ENCODE measurements at regions not wholly inside any gene's neighbourhood (a gene's known extent, or its start where the extent isn't known, plus 50 kb on each side); places are given as distances from the start of the nearest gene placed in this dataset.

DNA sequence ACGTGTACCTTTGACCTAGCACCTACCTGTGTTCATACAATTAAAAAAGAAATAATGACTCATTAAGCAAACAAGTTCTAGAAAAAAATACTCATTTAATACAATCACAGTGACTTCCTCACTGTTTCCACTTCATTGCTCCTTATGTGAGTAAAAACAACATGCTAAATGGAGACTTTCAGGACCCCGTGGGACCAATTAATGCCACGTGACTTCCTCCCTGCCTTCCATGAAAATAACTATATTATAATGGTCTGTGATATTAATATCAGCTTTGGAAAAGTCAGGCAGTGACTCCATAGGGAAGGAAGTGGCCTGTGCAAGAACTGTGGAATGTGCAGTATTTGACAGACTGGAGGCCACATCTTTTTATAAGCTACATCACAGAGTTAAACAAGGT is 337.8 kb downstream of the HLX start:
- TF ChIP-seq CTCF (optimal IDR thresholded peaks at IDR 0.05 in 1 of 3, IDR thresholded peaks at IDR 0.05 in 1 of 3, conservative IDR thresholded peaks at IDR 0.05 in 1 of 3; ENCODE audit: extremely low read depth in 1 of 3, insufficient read depth in 2 of 3, low read length in 3 of 3) (no peak), EZH2 (IDR thresholded peaks at IDR 0.05; ENCODE audit: low read length) (no peak)
